ENCODE measurements at regions not wholly inside any gene's neighbourhood (a gene's known extent, or its start where the extent isn't known, plus 50 kb on each side); places are given as distances from the start of the nearest gene placed in this dataset.

DNA sequence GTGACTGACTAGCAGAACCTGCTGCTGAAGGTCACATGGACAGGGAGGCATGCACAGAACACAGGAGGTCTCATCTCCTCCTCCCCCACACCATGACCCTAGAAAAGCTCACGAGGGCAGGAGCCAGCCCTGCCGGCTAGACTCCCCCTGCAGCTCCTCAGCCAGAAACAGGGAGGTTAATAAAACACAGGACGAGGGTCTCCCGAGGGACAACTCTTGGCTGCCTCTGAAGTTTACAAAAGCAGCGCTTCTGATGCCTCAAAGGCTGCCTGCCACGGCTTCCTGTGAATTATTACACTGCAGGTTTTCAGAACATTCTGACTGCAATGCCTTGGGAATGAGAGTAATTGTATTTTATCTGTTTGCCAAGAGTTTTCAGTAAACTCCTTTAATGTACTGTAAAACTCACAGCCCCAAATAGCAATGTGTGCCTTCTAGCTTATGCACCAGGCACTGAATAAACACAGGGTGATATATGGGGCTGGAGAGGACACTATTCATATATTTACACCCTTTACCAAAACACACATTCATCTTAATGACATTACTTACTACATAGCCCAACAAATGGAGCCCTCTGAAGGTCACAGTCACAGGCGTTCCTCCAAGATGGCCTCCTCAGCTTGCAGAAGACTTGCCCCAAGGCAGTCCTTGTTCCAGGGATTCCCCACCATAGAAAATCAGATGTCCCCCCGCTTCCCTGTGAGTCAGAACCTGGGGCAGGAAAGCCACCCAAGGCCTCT is 83.7 kb downstream of the C5orf15 start:
- no peak overlapping the region for H3K9ac ChIP-seq (ENCODE audit: low read length)
- H3K27ac ChIP-seq (ENCODE audit: low read depth, low read length, poor library complexity, severe bottlenecking) = no peak overlapping the region

DNA sequence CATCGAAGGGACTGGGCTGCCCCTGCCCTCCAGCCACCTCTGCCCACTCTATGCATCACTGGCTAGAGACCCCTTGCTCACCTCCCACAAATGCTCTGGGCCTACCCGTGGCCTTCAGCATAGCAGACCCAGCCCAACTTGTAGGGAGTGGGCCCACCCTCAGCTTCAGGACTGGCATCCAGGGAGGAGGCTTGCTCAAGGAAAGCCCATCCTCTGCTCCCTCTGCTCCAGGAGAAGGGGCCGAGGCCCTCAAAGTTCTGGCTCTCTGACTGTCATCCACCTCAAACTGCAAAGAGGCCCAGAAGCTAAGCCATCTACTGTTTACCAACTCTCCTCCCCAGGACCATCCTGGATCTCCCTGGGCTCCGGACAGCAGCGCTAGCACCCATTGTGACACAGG is 84.5 kb downstream of the C5orf15 start:
- Histone ChIP-seq H3K79me2 (ENCODE audit: insufficient read depth, low read length) (no peaks in the 10 kb centered on the region), H3K9me3 (ENCODE audit: low read length) (no peaks in the 10 kb centered on the region), H3K4me2 (ENCODE audit: low read length) (no peak overlapping the region), H3F3A (ENCODE audit: insufficient read depth, low read length) (no peaks in the 10 kb centered on the region), H4K20me1 (ENCODE audit: insufficient read depth, low read length) (no peaks in the 10 kb centered on the region), H3K27ac (ENCODE audit: low read depth, low read length, poor library complexity, severe bottlenecking) (no peak overlapping the region), H3K9ac (ENCODE audit: low read length) (no peak overlapping the region), H3K27me3 (ENCODE audit: insufficient read depth, low read length) (0 out of 2 replicates have a peak, but pooled peaks cover 6% of the 10 kb centered on the region), H3K9me2 (ENCODE audit: low read depth, low read length) (no peaks in the 10 kb centered on the region), H2AFZ (ENCODE audit: low read length) (no peak overlapping the region), H3K4me1 (ENCODE audit: insufficient read depth, low read length, severe bottlenecking) (no peaks in the 10 kb centered on the region), H3K4me3 (ENCODE audit: low read depth, low read length, poor library complexity, severe bottlenecking) (no peak overlapping the region), H3K36me3 (ENCODE audit: insufficient read depth, low read length) (no peaks in the 10 kb centered on the region)
- TF ChIP-seq EZH2 (IDR thresholded peaks at IDR 0.05; ENCODE audit: borderline replicate concordance, low read length) = no peak
- TF ChIP-seq, protein P1, sequence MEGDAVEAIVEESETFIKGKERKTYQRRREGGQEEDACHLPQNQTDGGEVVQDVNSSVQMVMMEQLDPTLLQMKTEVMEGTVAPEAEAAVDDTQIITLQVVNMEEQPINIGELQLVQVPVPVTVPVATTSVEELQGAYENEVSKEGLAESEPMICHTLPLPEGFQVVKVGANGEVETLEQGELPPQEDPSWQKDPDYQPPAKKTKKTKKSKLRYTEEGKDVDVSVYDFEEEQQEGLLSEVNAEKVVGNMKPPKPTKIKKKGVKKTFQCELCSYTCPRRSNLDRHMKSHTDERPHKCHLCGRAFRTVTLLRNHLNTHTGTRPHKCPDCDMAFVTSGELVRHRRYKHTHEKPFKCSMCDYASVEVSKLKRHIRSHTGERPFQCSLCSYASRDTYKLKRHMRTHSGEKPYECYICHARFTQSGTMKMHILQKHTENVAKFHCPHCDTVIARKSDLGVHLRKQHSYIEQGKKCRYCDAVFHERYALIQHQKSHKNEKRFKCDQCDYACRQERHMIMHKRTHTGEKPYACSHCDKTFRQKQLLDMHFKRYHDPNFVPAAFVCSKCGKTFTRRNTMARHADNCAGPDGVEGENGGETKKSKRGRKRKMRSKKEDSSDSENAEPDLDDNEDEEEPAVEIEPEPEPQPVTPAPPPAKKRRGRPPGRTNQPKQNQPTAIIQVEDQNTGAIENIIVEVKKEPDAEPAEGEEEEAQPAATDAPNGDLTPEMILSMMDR (IDR thresholded peaks at IDR 0.05; ENCODE audit: low read length) = no peak

More for the DNA sequence above, 83.7 kb downstream of the C5orf15 start:
- Histone ChIP-seq H3F3A (ENCODE audit: insufficient read depth, low read length) (no peaks in the 10 kb centered on the region), H3K9me3 (ENCODE audit: low read length) (no peaks in the 10 kb centered on the region), H3K36me3 (ENCODE audit: insufficient read depth, low read length) (no peaks in the 10 kb centered on the region), H3K9me2 (ENCODE audit: low read depth, low read length) (no peaks in the 10 kb centered on the region), H2AFZ (ENCODE audit: low read length) (no peak overlapping the region), H3K79me2 (ENCODE audit: insufficient read depth, low read length) (no peaks in the 10 kb centered on the region), H3K27me3 (ENCODE audit: insufficient read depth, low read length) (0 out of 2 replicates have a peak, but pooled peaks cover 6% of the 10 kb centered on the region), H3K4me3 (ENCODE audit: low read depth, low read length, poor library complexity, severe bottlenecking) (no peak overlapping the region), H3K4me2 (ENCODE audit: low read length) (no peak overlapping the region), H4K20me1 (ENCODE audit: insufficient read depth, low read length) (no peaks in the 10 kb centered on the region), H3K4me1 (ENCODE audit: insufficient read depth, low read length, severe bottlenecking) (no peaks in the 10 kb centered on the region)
- TF ChIP-seq, protein P1 (IDR thresholded peaks at IDR 0.05; ENCODE audit: low read length) = no peak
- no peak for TF ChIP-seq EZH2 (IDR thresholded peaks at IDR 0.05; ENCODE audit: borderline replicate concordance, low read length)

DNA sequence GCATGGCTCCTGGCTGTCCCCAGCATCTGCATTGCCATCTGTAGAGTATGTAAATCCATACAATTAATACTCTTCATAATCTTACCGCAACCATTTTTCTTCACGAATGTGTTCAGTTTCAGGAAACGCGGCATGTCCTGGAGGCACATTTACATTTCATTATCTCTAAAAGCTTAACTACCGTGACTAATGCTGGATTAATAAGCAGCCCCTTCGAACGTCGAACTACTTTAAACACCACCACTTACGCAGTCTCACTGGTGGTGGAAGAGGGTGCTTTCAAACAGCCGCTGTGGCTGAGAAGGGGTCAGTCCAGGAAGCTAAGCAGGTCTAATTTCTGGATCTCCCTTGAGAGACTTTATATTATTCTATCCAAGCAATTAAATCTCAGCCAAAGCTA is 85.6 kb downstream of the C5orf15 start:
- Histone ChIP-seq H2AFZ (ENCODE audit: low read length) (no peak overlapping the region), H3K9me2 (ENCODE audit: low read depth, low read length) (no peaks in the 10 kb centered on the region), H3K9me3 (ENCODE audit: low read length) (no peaks in the 10 kb centered on the region), H3K36me3 (ENCODE audit: insufficient read depth, low read length) (no peaks in the 10 kb centered on the region), H3K4me2 (ENCODE audit: low read length) (no peak overlapping the region), H4K20me1 (ENCODE audit: insufficient read depth, low read length) (no peaks in the 10 kb centered on the region), H3F3A (ENCODE audit: insufficient read depth, low read length) (no peaks in the 10 kb centered on the region), H3K4me1 (ENCODE audit: insufficient read depth, low read length, severe bottlenecking) (no peaks in the 10 kb centered on the region), H3K4me3 (ENCODE audit: low read depth, low read length, poor library complexity, severe bottlenecking) (no peak overlapping the region), H3K9ac (ENCODE audit: low read length) (no peak overlapping the region), H3K27ac (ENCODE audit: low read depth, low read length, poor library complexity, severe bottlenecking) (no peak overlapping the region), H3K79me2 (ENCODE audit: insufficient read depth, low read length) (no peaks in the 10 kb centered on the region), H3K27me3 (ENCODE audit: insufficient read depth, low read length) (0 out of 2 replicates have a peak, but pooled peaks cover 6% of the 10 kb centered on the region)
- TF ChIP-seq, protein P1 (IDR thresholded peaks at IDR 0.05; ENCODE audit: low read length) = no peak
- TF ChIP-seq EZH2 (IDR thresholded peaks at IDR 0.05; ENCODE audit: borderline replicate concordance, low read length) = no peak

Data from OCI-LY1 (cell line).